OCI-LY1 (cell line): ENCODE measurements at regions not wholly inside any gene's neighbourhood (a gene's known extent, or its start where the extent isn't known, plus 50 kb on each side); places are given as distances from the start of the nearest gene placed in this dataset.

ENCODE experiments used
- H2AFZ ChIP-seq: fragments of 200-600 bp; sonication (generic), shearing (Covaris generic); 2 replicates; pipeline ENCODE4 v1.6.0; 2014; ENCODE audit warnings: antibody characterized with exemption, mild to moderate bottlenecking, low read length
- H3F3A ChIP-seq: fragments of 200-600 bp; sonication (generic), shearing (Covaris generic); 2 replicates; pipeline ENCODE4 v1.6.0; 2014; ENCODE audit warnings: mild to moderate bottlenecking, antibody characterized with exemption, low read length, moderate library complexity; ENCODE audit not compliant: insufficient read depth
- H3K27ac ChIP-seq: fragments of 200-600 bp; sonication (generic); 2 replicates; pipeline ENCODE4 v1.5.1; 2014; ENCODE audit warnings: low read length, mixed run types, mild to moderate bottlenecking, low read depth; ENCODE audit not compliant: poor library complexity, severe bottlenecking
- H3K27me3 ChIP-seq: fragments of 200-600 bp; sonication (generic); 2 replicates; pipeline ENCODE4 v1.6.0; 2014; ENCODE audit warnings: antibody characterized with exemption, mild to moderate bottlenecking, low read length, moderate library complexity; ENCODE audit not compliant: insufficient read depth
- H3K36me3 ChIP-seq: fragments of 200-600 bp; sonication (generic); 2 replicates; pipeline ENCODE4 v1.6.1; 2014; ENCODE audit warnings: mild to moderate bottlenecking, antibody characterized with exemption, low read length, moderate library complexity, mixed read lengths; ENCODE audit not compliant: insufficient read depth
- H3K4me1 ChIP-seq: fragments of 200-600 bp; sonication (generic); 2 replicates; pipeline ENCODE4 v1.5.1; 2014; ENCODE audit warnings: mild to moderate bottlenecking, low read length, moderate library complexity; ENCODE audit not compliant: insufficient read depth, severe bottlenecking
- H3K4me2 ChIP-seq: fragments of 200-600 bp; sonication (generic), shearing (Covaris generic); 2 replicates; pipeline ENCODE4 v1.6.1; 2014; ENCODE audit warnings: low read length
- H3K4me3 ChIP-seq: fragments of 200-600 bp; sonication (generic); 2 replicates; pipeline ENCODE4 v1.5.1; 2014; ENCODE audit warnings: low read length, low read depth, mild to moderate bottlenecking, mixed read lengths; ENCODE audit not compliant: poor library complexity, severe bottlenecking
- H3K79me2 ChIP-seq: fragments of 200-600 bp; shearing (Covaris generic); 2 replicates; pipeline ENCODE4 v1.6.1; 2016; ENCODE audit warnings: mixed run types, low read length, mixed read lengths; ENCODE audit not compliant: insufficient read depth
- H3K9ac ChIP-seq: fragments of 200-600 bp; sonication (generic), shearing (Covaris generic); 2 replicates; pipeline ENCODE4 v1.6.1; 2014; ENCODE audit warnings: mild to moderate bottlenecking, low read length, mixed read lengths
- H3K9me2 ChIP-seq: fragments of 200-600 bp; sonication (generic), shearing (Covaris generic); 2 replicates; pipeline ENCODE4 v1.6.1; 2014; ENCODE audit warnings: low read depth, mild to moderate bottlenecking, low read length, mixed read lengths
- H3K9me3 ChIP-seq: fragments of 200-600 bp; shearing (Covaris generic); 2 replicates; pipeline ENCODE4 v1.6.1; 2014; ENCODE audit warnings: low read length, mixed read lengths
- H4K20me1 ChIP-seq: fragments of 200-600 bp; sonication (generic), shearing (Covaris generic); 2 replicates; pipeline ENCODE4 v1.6.0; 2016; ENCODE audit warnings: mild to moderate bottlenecking, low read length; ENCODE audit not compliant: insufficient read depth
- EZH2 ChIP-seq: fragments of 200-600 bp; sonication (generic), shearing (Covaris generic); IDR thresholded peaks from 2 replicates; pipeline ENCODE4 v1.8.0; 2017; ENCODE audit warnings: borderline replicate concordance, mixed run types, mild to moderate bottlenecking, antibody characterized with exemption, low read length, moderate library complexity, mixed read lengths
- TF ChIP-seq, protein P1 (sequence below): fragments of 200-600 bp; sonication (generic), shearing (Covaris generic); IDR thresholded peaks from 2 replicates; pipeline ENCODE4 v1.5.1; 2017; ENCODE audit warnings: mild to moderate bottlenecking, antibody characterized with exemption, low read length, moderate library complexity, mixed read lengths

DNA sequence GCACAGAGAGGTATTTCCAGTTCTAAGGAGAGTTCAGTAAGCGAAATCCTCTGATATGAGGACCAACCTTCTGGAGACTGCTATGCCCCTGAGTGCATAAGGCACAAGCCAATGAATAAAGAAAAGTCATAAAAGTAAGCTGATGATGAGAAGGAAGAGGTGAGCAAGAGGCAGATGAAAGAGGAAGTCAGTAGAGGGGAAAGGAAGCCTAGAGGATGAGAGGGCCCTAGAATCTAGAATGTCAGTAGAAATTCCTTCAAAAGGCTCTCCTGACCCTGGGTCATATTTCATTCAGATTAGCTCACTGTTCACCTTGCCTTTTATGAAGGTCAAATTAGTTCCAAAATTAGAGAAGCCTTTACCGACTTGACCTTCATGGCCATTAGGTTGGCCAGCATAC, 209.2 kb downstream of the CD83 start:
- H3K9ac ChIP-seq: no peak overlapping the region
- no peak overlapping the region for H3K4me2 ChIP-seq
- H3K27me3 ChIP-seq: 0 out of 2 replicates have a peak, but pooled peaks cover 3% of the 10 kb centered on the region
- H3K27ac ChIP-seq: no peak overlapping the region
- no peak for TF ChIP-seq EZH2
- H3K9me2 ChIP-seq: no peaks in the 10 kb centered on the region
- H3K4me3 ChIP-seq: no peak overlapping the region
- no peaks in the 10 kb centered on the region for H3K9me3 ChIP-seq
- H3F3A ChIP-seq: no peaks in the 10 kb centered on the region
- H3K4me1 ChIP-seq: no peaks in the 10 kb centered on the region
- no peaks in the 10 kb centered on the region for H3K36me3 ChIP-seq
- no peak overlapping the region for H2AFZ ChIP-seq
- no peaks in the 10 kb centered on the region for H4K20me1 ChIP-seq
- H3K79me2 ChIP-seq: no peaks in the 10 kb centered on the region

DNA sequence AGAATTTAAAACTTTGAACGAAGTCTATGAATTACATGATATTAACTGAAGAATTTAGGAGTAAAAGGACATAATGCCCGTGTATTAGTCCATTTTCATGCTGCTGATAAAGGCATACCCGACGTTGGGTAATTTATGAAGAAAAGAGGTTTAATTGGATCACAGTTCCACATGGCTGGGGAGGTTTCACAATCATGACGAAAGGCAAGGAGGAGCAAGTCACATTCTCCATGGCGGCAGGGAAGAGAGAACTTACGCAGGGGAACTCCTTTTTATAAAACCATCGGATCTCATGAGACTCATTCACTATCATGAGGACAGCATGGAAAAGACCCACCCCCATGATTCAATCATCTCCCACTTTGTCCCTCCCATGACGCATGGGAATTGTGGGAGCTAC, 210.6 kb downstream of the CD83 start:
- Histone ChIP-seq H3K36me3 (no peaks in the 10 kb centered on the region), H3K4me2 (no peak overlapping the region), H3K27ac (no peak overlapping the region), H2AFZ (no peak overlapping the region), H3K4me3 (no peak overlapping the region), H3K9ac (no peak overlapping the region), H3F3A (no peaks in the 10 kb centered on the region), H3K4me1 (no peaks in the 10 kb centered on the region), H3K9me2 (no peaks in the 10 kb centered on the region), H3K79me2 (no peaks in the 10 kb centered on the region), H3K9me3 (no peaks in the 10 kb centered on the region), H4K20me1 (no peaks in the 10 kb centered on the region), H3K27me3 (0 out of 2 replicates have a peak, but pooled peaks cover under 1% of the 10 kb centered on the region)
- no peak for TF ChIP-seq EZH2
- TF ChIP-seq, protein P1, sequence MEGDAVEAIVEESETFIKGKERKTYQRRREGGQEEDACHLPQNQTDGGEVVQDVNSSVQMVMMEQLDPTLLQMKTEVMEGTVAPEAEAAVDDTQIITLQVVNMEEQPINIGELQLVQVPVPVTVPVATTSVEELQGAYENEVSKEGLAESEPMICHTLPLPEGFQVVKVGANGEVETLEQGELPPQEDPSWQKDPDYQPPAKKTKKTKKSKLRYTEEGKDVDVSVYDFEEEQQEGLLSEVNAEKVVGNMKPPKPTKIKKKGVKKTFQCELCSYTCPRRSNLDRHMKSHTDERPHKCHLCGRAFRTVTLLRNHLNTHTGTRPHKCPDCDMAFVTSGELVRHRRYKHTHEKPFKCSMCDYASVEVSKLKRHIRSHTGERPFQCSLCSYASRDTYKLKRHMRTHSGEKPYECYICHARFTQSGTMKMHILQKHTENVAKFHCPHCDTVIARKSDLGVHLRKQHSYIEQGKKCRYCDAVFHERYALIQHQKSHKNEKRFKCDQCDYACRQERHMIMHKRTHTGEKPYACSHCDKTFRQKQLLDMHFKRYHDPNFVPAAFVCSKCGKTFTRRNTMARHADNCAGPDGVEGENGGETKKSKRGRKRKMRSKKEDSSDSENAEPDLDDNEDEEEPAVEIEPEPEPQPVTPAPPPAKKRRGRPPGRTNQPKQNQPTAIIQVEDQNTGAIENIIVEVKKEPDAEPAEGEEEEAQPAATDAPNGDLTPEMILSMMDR: no peak

DNA sequence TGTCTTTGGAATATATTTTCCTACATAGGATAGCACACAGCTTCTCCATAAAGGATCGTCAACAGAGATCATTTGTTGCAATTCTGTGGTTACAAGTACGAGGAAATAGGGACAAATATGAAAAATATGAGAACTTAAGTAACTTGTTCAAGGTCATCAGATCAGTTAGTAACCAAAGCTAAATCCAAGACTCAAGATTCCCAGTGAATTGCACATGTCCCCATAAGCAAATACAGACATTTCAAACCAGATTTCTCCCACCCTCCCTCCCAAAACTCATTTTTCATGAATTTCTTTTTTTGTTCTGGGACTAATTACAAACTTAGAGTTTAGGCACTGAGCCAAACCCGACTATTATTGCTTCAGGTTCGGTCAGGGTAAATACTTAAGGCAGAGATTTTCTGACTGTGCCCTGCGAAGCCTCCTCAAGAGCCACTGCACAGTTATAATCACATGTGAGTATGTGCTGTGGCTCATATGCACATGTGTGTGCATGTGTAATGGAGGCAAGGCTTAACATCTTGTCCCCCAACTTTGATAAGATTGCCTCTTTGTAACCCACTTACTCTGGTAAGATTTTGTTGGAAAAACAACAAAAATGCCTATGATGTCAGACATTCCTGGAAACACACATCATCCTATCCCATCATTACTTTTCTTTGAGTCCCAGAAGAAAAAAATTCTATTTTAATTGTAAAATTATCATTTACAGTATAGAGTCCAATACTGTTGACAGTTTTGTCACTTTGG, 216.2 kb downstream of the CD83 start:
- H4K20me1 ChIP-seq: no peaks in the 10 kb centered on the region
- no peak overlapping the region for H3K4me3 ChIP-seq
- H3K9me2 ChIP-seq: no peaks in the 10 kb centered on the region

More for the DNA sequence above, 216.2 kb downstream of the CD83 start:
- no peak for TF ChIP-seq EZH2
- TF ChIP-seq, protein P1: no peak
- Histone ChIP-seq H3K27ac (no peak overlapping the region), H3K27me3 (no peaks in the 10 kb centered on the region), H3K79me2 (no peaks in the 10 kb centered on the region), H3K9ac (no peak overlapping the region), H3K9me3 (no peaks in the 10 kb centered on the region), H3K4me2 (no peak overlapping the region), H3K36me3 (no peaks in the 10 kb centered on the region), H3K4me1 (no peaks in the 10 kb centered on the region), H3F3A (no peaks in the 10 kb centered on the region), H2AFZ (no peak overlapping the region)
